H9 (cell line): ENCODE measurements at regions not wholly inside any gene's neighbourhood (a gene's known extent, or its start where the extent isn't known, plus 50 kb on each side); places are given as distances from the start of the nearest gene placed in this dataset.

ENCODE experiments used
- DNase-seq: peaks from one replicate; pipeline ENCODE4 v3.0.0-alpha.2; 2017
- H2AFZ ChIP-seq: one replicate; pipeline ENCODE4 v1.6.1; 2013; ENCODE audit warnings: mild to moderate bottlenecking, low read length, control low read depth, moderate library complexity
- H2AK5ac ChIP-seq: 2 replicates; pipeline ENCODE4 v1.6.1; 2013; ENCODE audit warnings: low read length, control low read depth, mixed read lengths; ENCODE audit not compliant: insufficient read length
- H2BK120ac ChIP-seq: one replicate; pipeline ENCODE4 v1.6.1; 2013; ENCODE audit warnings: low read depth, mild to moderate bottlenecking, low read length, control low read depth, inconsistent platforms; ENCODE audit not compliant: poor library complexity, severe bottlenecking
- H2BK12ac ChIP-seq: 2 replicates; pipeline ENCODE4 v1.6.1; 2013; ENCODE audit warnings: low read length, control low read depth, mixed read lengths, low read depth; ENCODE audit not compliant: insufficient read length
- H2BK15ac ChIP-seq: 2 replicates; pipeline ENCODE4 v1.6.1; 2013; ENCODE audit warnings: low read depth, low read length, control low read depth
- H2BK20ac ChIP-seq: one replicate; pipeline ENCODE4 v1.6.1; 2013; ENCODE audit warnings: low read depth, mild to moderate bottlenecking, low read length, control low read depth, inconsistent platforms; ENCODE audit not compliant: poor library complexity, severe bottlenecking
- H2BK5ac ChIP-seq: 2 replicates; pipeline ENCODE4 v1.6.1; 2013; ENCODE audit warnings: low read length, control low read depth, mixed read lengths; ENCODE audit not compliant: insufficient read length
- H3K14ac ChIP-seq: 2 replicates; pipeline ENCODE4 v1.6.1; 2013; ENCODE audit warnings: low read length, control low read depth; ENCODE audit not compliant: insufficient read depth
- H3K18ac ChIP-seq: 2 replicates; pipeline ENCODE4 v1.6.1; 2013; ENCODE audit warnings: low read depth, mild to moderate bottlenecking, mixed read lengths, low read length, control low read depth; ENCODE audit not compliant: insufficient read length
- H3K23ac ChIP-seq: 2 replicates; pipeline ENCODE4 v1.6.1; 2013; ENCODE audit warnings: low read length, control low read depth, mixed read lengths, low read depth; ENCODE audit not compliant: insufficient read length
- H3K23me2 ChIP-seq: 2 replicates; pipeline ENCODE4 v1.6.1; 2013; ENCODE audit warnings: low read depth, mild to moderate bottlenecking, mixed read lengths, low read length, control low read depth; ENCODE audit not compliant: insufficient read length, poor library complexity, severe bottlenecking
- H3K27ac ChIP-seq: 2 replicates; pipeline ENCODE4 v1.5.1; 2013; ENCODE audit warnings: low read length, control low read depth, mixed read lengths, low read depth; ENCODE audit not compliant: insufficient read length
- H3K27me3 ChIP-seq: 2 replicates; pipeline ENCODE4 v1.6.1; 2013; ENCODE audit warnings: low read length, control low read depth, inconsistent platforms; ENCODE audit not compliant: insufficient read depth
- H3K4ac ChIP-seq: 2 replicates; pipeline ENCODE4 v1.6.1; 2013; ENCODE audit warnings: low read depth, mild to moderate bottlenecking, control low read depth, inconsistent platforms, low read length, moderate library complexity
- H3K4me1 ChIP-seq: 2 replicates; pipeline ENCODE4 v1.6.1; 2013; ENCODE audit warnings: low read length, control low read depth, inconsistent platforms; ENCODE audit not compliant: insufficient read depth
- H3K4me2 ChIP-seq: 2 replicates; pipeline ENCODE4 v1.6.1; 2013; ENCODE audit warnings: low read length, control low read depth, mixed read lengths; ENCODE audit not compliant: insufficient read length, insufficient read depth
- H3K56ac ChIP-seq: 2 replicates; pipeline ENCODE4 v1.6.1; 2013; ENCODE audit warnings: low read depth, mild to moderate bottlenecking, mixed read lengths, low read length, control low read depth; ENCODE audit not compliant: insufficient read length
- H3K79me1 ChIP-seq: 2 replicates; pipeline ENCODE4 v1.6.1; 2013; ENCODE audit warnings: low read depth, mild to moderate bottlenecking, moderate library complexity, low read length, control low read depth, inconsistent platforms; ENCODE audit not compliant: insufficient read depth, poor library complexity, severe bottlenecking
- H3K79me2 ChIP-seq: 2 replicates; pipeline ENCODE4 v1.6.1; 2013; ENCODE audit warnings: low read length, control low read depth, inconsistent platforms; ENCODE audit not compliant: insufficient read depth
- H3K9ac ChIP-seq: 2 replicates; pipeline ENCODE4 v1.6.1; 2013; ENCODE audit warnings: low read length, control low read depth, mixed read lengths; ENCODE audit not compliant: insufficient read length; ENCODE audit errors: extremely low read depth
- H3K9me3 ChIP-seq: one replicate; pipeline ENCODE4 v1.6.1; 2013; ENCODE audit warnings: low read depth, low read length, inconsistent platforms; ENCODE audit not compliant: control insufficient read depth
- H3T11ph ChIP-seq: one replicate; pipeline ENCODE4 v1.6.1; 2013; ENCODE audit warnings: mild to moderate bottlenecking, low read length, control low read depth, inconsistent platforms
- H4K20me1 ChIP-seq: one replicate; pipeline ENCODE4 v1.6.1; 2013; ENCODE audit not compliant: control insufficient read depth, insufficient read length, insufficient read depth
- H4K5ac ChIP-seq: 2 replicates; pipeline ENCODE4 v1.6.1; 2013; ENCODE audit warnings: low read depth, mild to moderate bottlenecking, mixed read lengths, low read length, control low read depth; ENCODE audit not compliant: insufficient read length
- H4K8ac ChIP-seq: replicated peaks from 2 replicates; pipeline ENCODE4 v1.6.1; 2013; ENCODE audit warnings: low read length, control low read depth, mixed read lengths, low read depth; ENCODE audit not compliant: insufficient read length
- H4K91ac ChIP-seq: 2 replicates; pipeline ENCODE4 v1.6.1; 2013; ENCODE audit warnings: low read depth, mild to moderate bottlenecking, moderate library complexity, mixed read lengths, low read length, control low read depth; ENCODE audit not compliant: insufficient read length
- H3K27ac Mint-ChIP-seq, 3 experiments: 2 replicates in 2 of 3; 3 replicates in 1 of 3; pipeline ENCODE4 v1.8.0; 2020 to 2021; ENCODE audit warnings: mixed read lengths in 3 of 3, mild to moderate bottlenecking in 1 of 3, moderate library complexity in 1 of 3
- H3K27me3 Mint-ChIP-seq: 2 replicates; pipeline ENCODE4 v1.8.0; 2021; ENCODE audit warnings: low read depth, mild to moderate bottlenecking, moderate library complexity, mixed read lengths
- H3K36me3 Mint-ChIP-seq, 3 experiments: 2 replicates in 2 of 3; 3 replicates in 1 of 3; pipeline ENCODE4 v1.8.0; 2020 to 2021; ENCODE audit warnings: low read depth in 3 of 3, mixed read lengths in 3 of 3; ENCODE audit not compliant: insufficient read depth in 1 of 3
- H3K4me1 Mint-ChIP-seq, 2 experiments: 2 replicates each; pipeline ENCODE4 v1.8.0; 2020; ENCODE audit warnings: mixed read lengths in 2 of 2
- H3K4me3 Mint-ChIP-seq, 2 experiments: 2 replicates in 1 of 2; 3 replicates in 1 of 2; pipeline ENCODE4 v1.8.0; 2020 to 2021; ENCODE audit warnings: mild to moderate bottlenecking in 2 of 2, mixed read lengths in 2 of 2, moderate library complexity in 1 of 2
- H3K9me3 Mint-ChIP-seq, 2 experiments: 2 replicates in 1 of 2; 3 replicates in 1 of 2; pipeline ENCODE4 v1.8.0; 2020; ENCODE audit warnings: mild to moderate bottlenecking in 2 of 2, mixed read lengths in 2 of 2, moderate library complexity in 1 of 2
- whole genome bisulfite sequencing: extraction: QIAGEN DNeasy Blood & Tissue Kit; methylation state at CpG from one replicate; pipeline ENCODE4 v1.1.7; 2013; ENCODE audit warnings: missing lambda C conversion rate, low lambda C conversion rate, mixed read lengths; ENCODE audit not compliant: insufficient read length; ENCODE audit errors: extremely low coverage; 5-methylcytosine and 5-hydroxymethylcytosine counted together
- TF ChIP-seq, protein P1 (sequence below): fragments of 200-600 bp; sonication (generic); conservative IDR thresholded peaks from 3 replicates; pipeline ENCODE4 v1.8.0; 2021; ENCODE audit warnings: antibody characterized with exemption, mild to moderate bottlenecking

DNA sequence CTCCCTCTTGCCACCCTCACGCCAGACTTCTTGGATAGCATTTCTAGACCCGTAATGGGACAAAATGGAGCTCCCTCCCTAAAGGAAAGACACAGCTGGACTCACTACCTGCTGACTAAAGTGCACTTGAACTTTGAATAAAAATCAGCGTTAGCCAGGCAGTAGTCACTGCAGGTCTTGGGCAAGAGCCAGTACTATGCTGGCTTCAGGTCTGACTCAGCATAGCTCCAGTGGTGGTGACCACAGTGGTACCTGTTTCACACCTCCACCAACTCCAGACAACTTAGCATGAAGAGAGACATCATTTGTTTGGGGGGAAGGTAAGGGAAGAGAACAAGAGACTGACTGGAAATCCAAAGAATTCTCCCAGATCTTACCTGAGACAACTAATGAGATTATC is 906.8 kb downstream of the GRIK2 start:
- H3K79me1 ChIP-seq = no peaks in the 10 kb centered on the region
- no CpG with 5 or more reads among the region's 3 CpGs for WGBS
- TF ChIP-seq, protein P1, sequence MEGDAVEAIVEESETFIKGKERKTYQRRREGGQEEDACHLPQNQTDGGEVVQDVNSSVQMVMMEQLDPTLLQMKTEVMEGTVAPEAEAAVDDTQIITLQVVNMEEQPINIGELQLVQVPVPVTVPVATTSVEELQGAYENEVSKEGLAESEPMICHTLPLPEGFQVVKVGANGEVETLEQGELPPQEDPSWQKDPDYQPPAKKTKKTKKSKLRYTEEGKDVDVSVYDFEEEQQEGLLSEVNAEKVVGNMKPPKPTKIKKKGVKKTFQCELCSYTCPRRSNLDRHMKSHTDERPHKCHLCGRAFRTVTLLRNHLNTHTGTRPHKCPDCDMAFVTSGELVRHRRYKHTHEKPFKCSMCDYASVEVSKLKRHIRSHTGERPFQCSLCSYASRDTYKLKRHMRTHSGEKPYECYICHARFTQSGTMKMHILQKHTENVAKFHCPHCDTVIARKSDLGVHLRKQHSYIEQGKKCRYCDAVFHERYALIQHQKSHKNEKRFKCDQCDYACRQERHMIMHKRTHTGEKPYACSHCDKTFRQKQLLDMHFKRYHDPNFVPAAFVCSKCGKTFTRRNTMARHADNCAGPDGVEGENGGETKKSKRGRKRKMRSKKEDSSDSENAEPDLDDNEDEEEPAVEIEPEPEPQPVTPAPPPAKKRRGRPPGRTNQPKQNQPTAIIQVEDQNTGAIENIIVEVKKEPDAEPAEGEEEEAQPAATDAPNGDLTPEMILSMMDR = no peak
- H3K4me2 ChIP-seq = no peak overlapping the region
- no peak overlapping the region for H2AK5ac ChIP-seq
- no peak overlapping the region for H3K18ac ChIP-seq
- H2BK120ac ChIP-seq = no peak overlapping the region
- no peaks in the 10 kb centered on the region for H3K9me3 ChIP-seq
- no peaks in the 10 kb centered on the region for H3K79me2 ChIP-seq
- no peak overlapping the region for H3K9ac ChIP-seq
- H3K23ac ChIP-seq = no peak overlapping the region
- no peak overlapping the region for H3K4ac ChIP-seq
- H3K14ac ChIP-seq = no peak overlapping the region
- no peaks in the 10 kb centered on the region for H3K27me3 ChIP-seq
- H3K27ac ChIP-seq = no peak overlapping the region
- Mint-ChIP-seq H3K4me1 (no peaks in the 10 kb centered on the region; a peak in 1 of 4 replicates), H3K27me3 (no peaks in the 10 kb centered on the region), H3K36me3 (0 out of 7 replicates have a peak, but pooled peaks cover 0 to 2% (median 0%) of the 10 kb centered on the region in 3 experiments), H3K27ac (no peak overlapping the region), H3K4me3 (no peak overlapping the region), H3K9me3 (peaks cover 0 to 3% of the 10 kb centered on the region in 2 experiments; a peak in 3 of 5 replicates)
- H2BK15ac ChIP-seq = no peak overlapping the region
- H3T11ph ChIP-seq = no peak overlapping the region
- H4K8ac ChIP-seq = no peak overlapping the region
- H4K20me1 ChIP-seq = no peaks in the 10 kb centered on the region
- no peak for DNase-seq
- H2BK12ac ChIP-seq = no peak overlapping the region
- H3K4me1 ChIP-seq = no peaks in the 10 kb centered on the region
- H4K5ac ChIP-seq = no peak overlapping the region
- H2BK5ac ChIP-seq = no peak overlapping the region
- no peak overlapping the region for H4K91ac ChIP-seq
- H3K56ac ChIP-seq = no peak overlapping the region
- H3K23me2 ChIP-seq = no peaks in the 10 kb centered on the region
- H2AFZ ChIP-seq = no peak overlapping the region
- H2BK20ac ChIP-seq = no peak overlapping the region
